ENCODE measurements at regions not wholly inside any gene's neighbourhood (a gene's known extent, or its start where the extent isn't known, plus 50 kb on each side); places are given as distances from the start of the nearest gene placed in this dataset.

GRCh38 chrX:69290292-69290691 is 125.0 kb upstream of the PJA1 start:
- TF ChIP-seq POLR2AphosphoS5 (IDR thresholded peaks at IDR 0.05) (no peak), CTCF (IDR thresholded peaks at IDR 0.05; ENCODE audit: poor library complexity, severe bottlenecking) (no peak), TAF1 (IDR thresholded peaks at IDR 0.05; ENCODE audit: low read depth) (no peak), EZH2 (IDR thresholded peaks at IDR 0.05; ENCODE audit: borderline replicate concordance, insufficient read depth, low read length, poor library complexity, severe bottlenecking) (no peak), REST (IDR thresholded peaks at IDR 0.05; ENCODE audit: borderline replicate concordance) (no peak), EP300 (conservative IDR thresholded peaks at IDR 0.05; ENCODE audit: poor library complexity, severe bottlenecking) (no peak)
